NT2/D1 (cell line): ENCODE measurements at regions not wholly inside any gene's neighbourhood (a gene's known extent, or its start where the extent isn't known, plus 50 kb on each side); places are given as distances from the start of the nearest gene placed in this dataset.

Experiments
- DNase-seq: peaks from one replicate; pipeline ENCODE4 v3.0.0-alpha.2; 2011; ENCODE audit warnings: low read depth, low spot score
- H3K27me3 ChIP-seq: 2 replicates; pipeline ENCODE4 v1.6.0; 2011; ENCODE audit warnings: mild to moderate bottlenecking; ENCODE audit not compliant: insufficient read length, insufficient read depth
- H3K36me3 ChIP-seq: 2 replicates; pipeline ENCODE4 v1.6.1; 2011; ENCODE audit warnings: mild to moderate bottlenecking, low read length, mixed read lengths; ENCODE audit not compliant: insufficient read depth, insufficient read length
- H3K4me1 ChIP-seq: 2 replicates; pipeline ENCODE4 v1.5.1; 2011; ENCODE audit not compliant: insufficient read depth, insufficient read length
- H3K4me3 ChIP-seq: 2 replicates; pipeline ENCODE4 v1.5.1; 2011; ENCODE audit warnings: low read depth; ENCODE audit not compliant: insufficient read length
- H3K9ac ChIP-seq: 2 replicates; pipeline ENCODE4 v1.6.0; 2011; ENCODE audit warnings: low read depth; ENCODE audit not compliant: insufficient read length
- H3K9me3 ChIP-seq: 2 replicates; pipeline ENCODE4 v1.5.1; 2011; ENCODE audit warnings: mild to moderate bottlenecking, low read length; ENCODE audit not compliant: insufficient read depth
- SUZ12 ChIP-seq: IDR thresholded peaks from 2 replicates; pipeline ENCODE4 v1.6.1; 2011; ENCODE audit not compliant: insufficient read length, insufficient read depth; ENCODE audit errors: extremely low read depth
- YY1 ChIP-seq: IDR thresholded peaks from 2 replicates; pipeline ENCODE4 v1.6.1; 2011; ENCODE audit not compliant: insufficient read length, insufficient read depth
- ZNF274 ChIP-seq: IDR thresholded peaks from 2 replicates; pipeline ENCODE4 v1.6.1; 2011; ENCODE audit warnings: mild to moderate bottlenecking, low read depth, low read length

DNA sequence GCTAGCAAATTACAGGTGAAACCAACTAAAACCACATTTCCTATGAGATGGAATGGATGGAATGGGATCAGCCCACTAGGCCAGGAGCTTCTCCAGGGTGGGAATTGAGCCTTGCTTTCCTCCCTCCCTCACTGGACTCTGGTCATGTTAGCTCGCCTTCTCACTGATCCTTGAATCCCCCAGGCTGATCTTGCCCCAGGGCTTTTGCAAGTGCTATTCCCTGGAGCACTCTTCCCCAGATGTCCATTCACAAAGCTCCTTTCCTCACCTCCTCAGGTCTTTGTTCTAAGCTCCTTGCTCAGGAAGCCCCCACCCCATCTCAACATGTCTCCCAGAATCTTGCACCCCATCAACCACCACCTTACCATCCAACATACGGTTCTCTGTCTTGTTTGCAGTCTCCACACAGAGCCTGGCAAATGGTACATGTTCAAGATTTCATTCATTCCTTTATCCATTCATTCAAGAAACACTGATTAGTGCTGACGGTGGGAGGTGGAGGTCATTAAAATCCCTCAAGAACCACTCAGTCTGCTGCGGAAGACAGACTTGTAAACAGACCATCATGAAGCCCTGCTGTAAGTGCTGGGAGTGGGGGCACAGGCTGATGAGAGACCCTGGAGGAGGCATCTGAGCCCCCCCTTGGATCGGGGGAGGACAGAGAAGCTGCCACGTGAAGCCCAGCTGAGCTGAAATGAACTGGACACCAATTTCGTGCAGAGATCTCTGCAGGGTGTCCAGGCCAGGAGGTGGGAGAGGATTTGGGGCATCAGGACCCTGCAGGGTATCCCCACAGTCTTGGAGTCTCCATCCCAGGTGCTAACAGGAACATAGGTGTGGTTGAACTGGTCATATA is 141.7 kb downstream of the BARX1 start:
- no peak for DNase-seq
- H3K4me3 ChIP-seq: no peak overlapping the region
- H3K27me3 ChIP-seq: peaks cover 7% of the 10 kb centered on the region
- TF ChIP-seq YY1: no peak
- no peak overlapping the region for H3K9ac ChIP-seq
- peaks cover 37% of the 10 kb centered on the region for H3K4me1 ChIP-seq
- H3K9me3 ChIP-seq: no peaks in the 10 kb centered on the region
- no peaks in the 10 kb centered on the region for H3K36me3 ChIP-seq

DNA sequence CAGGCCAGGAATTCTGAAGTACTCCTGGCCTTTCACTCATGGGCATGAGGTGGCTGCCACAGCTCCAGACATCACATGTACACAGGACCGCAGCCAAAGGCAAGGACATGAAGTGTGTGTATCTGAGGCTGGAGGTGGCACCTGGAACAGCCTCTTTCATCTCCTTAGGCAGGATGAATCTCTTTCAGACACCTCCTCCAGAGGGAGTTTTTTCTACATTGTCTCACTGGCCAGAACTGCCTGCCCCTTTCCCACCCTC is 142.8 kb downstream of the BARX1 start:
- H3K4me3 ChIP-seq: no peak overlapping the region
- TF ChIP-seq YY1 (no peak), ZNF274 (no peak), SUZ12 (no peak)
- H3K4me1 ChIP-seq: peaks cover 38% of the 10 kb centered on the region
- DNase-seq: no peak
- no peaks in the 10 kb centered on the region for H3K36me3 ChIP-seq
- H3K27me3 ChIP-seq: no peaks in the 10 kb centered on the region
- no peak overlapping the region for H3K9ac ChIP-seq
- H3K9me3 ChIP-seq: no peaks in the 10 kb centered on the region

DNA sequence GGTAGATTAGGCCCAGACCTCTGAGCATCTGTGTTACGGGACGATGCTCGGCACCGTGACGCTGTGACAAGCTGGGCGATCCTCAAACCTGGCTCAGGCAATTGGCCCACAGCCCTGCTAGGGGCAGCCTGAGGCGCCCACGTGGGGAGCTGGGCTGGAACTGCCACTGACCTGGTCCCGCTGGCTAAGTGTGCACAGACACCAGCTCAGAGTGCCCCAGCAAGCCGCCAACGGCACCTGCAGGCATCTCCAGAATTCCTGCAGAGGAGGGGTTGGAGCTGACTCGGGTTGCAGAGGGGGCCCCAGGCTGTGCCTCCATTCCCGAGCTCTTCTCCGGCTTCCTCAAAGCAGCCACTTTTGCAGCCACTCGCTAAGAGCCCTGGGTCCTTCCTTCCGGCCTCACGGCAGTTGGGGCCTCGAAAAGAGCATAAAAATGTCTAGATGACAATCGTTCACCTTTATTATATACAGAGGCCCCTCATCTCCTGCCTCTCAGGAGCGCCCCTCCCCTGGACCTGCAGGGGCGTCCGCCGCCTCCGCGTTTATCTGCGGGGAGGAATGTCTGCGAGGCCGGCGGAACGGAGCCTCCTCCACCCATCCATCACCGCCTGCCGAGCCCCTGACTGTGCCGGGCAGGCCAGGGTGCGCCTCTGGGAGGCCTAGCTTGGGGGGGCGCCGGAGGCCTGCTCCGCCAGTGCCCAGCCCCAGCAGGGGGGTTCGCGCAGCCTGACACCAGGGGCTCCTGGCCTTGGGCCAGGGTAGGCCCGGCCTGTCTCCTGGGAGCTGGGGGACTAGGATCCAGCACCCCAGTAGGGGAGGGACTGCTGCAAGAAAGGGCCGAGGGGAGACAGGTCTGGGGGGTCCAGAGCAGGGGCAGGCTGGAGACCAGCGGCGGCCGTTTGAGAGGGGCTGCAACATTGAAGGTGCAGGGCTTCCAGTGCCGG is 144.9 kb downstream of the BARX1 start:
- Histone ChIP-seq H3K9ac (no peak overlapping the region), H3K4me1 (peaks cover 43% of the 10 kb centered on the region), H3K4me3 (no peak overlapping the region), H3K9me3 (no peaks in the 10 kb centered on the region), H3K36me3 (no peaks in the 10 kb centered on the region), H3K27me3 (no peaks in the 10 kb centered on the region)
- no peak for DNase-seq
- no peak for TF ChIP-seq YY1
- no peak for TF ChIP-seq ZNF274
- no peak for TF ChIP-seq SUZ12

DNA sequence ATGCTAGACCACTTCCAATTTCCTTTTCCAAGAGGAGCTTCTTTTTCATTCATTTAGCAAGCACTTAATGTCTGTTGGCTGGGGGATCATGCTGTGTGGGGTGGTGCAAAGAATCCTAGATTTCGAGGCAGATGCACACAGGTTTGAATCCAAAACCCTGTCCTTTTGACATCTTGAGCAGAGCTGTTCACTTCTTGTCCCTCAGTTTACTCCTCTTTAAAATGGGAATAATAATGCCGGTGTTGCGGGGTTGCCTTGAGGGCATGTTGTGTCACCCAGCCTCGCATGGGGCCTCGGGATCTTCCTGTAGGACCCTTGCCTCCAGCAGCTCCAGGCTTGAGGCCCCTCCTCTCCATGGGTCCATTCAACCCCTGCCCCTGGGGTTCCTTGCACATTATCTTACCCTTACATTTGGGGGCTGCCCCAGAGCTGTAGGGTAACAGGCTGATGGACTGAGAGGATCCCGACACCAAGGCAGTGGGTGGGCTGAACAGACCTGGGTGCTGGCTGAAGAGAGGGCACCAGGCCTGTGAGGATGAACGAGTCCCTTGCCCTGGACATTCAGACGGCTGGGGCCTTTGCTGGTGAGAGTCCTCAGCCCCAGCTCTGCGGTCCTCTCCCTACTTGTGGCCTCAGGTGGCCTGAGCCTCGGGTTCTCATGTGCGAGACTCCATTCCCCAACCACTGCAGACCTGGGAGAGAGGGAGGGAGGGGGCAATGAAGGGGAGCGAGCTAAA is 145.8 kb downstream of the BARX1 start:
- Histone ChIP-seq H3K36me3 (no peaks in the 10 kb centered on the region), H3K9me3 (no peaks in the 10 kb centered on the region), H3K4me3 (no peak overlapping the region), H3K9ac (no peak overlapping the region), H3K4me1 (peaks cover 35% of the 10 kb centered on the region), H3K27me3 (no peaks in the 10 kb centered on the region)
- TF ChIP-seq YY1: no peak
- no peak for TF ChIP-seq ZNF274
- no peak for TF ChIP-seq SUZ12
- no peak for DNase-seq

DNA sequence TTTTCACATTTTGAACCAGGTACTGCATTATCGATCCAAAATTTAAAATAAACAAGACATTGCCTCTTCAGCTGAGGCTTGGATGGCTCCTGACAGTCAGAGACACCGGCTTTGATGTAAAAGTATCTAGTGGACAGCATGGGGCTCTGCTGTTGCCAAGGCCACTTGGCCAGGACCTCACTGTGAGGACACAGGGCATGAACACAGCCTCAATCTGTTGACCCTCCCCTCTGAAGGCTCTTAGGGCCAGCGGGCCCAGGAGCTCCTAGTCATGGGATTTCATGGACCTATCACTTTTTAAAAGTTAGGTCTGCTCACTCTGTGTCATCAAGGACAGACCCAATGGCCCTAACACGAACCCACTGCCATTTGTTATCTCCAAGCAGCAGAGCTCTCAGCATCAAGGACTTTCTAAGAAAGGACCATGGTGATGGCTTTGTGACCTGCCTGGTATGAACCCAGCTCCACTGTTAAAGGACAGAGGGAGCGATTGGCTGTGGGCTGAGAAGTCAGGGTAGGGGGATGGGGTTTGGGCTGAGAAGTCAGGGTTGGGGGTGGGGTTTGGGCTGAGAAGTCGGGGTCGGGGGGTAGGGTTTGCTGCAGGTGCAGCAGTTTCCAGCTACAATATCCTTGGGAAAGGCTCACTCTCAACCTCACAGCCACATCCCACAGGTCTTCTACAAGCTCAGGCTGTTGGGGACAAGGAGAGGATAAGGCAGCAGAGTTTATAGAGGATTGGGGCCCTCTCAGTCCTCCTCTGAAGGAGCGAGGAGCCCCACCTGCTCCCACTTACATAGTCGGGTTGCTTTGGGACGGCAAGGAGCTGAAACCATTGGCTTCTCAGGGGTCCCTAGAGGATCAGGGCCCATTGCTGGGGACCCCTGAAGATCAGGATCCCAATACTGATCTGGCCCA is 146.8 kb downstream of the BARX1 start:
- Histone ChIP-seq H3K36me3 (no peaks in the 10 kb centered on the region), H3K4me3 (no peak overlapping the region), H3K4me1 (peaks cover 27% of the 10 kb centered on the region), H3K9ac (no peak overlapping the region), H3K27me3 (no peaks in the 10 kb centered on the region), H3K9me3 (no peaks in the 10 kb centered on the region)
- DNase-seq: no peak
- no peak for TF ChIP-seq YY1

DNA sequence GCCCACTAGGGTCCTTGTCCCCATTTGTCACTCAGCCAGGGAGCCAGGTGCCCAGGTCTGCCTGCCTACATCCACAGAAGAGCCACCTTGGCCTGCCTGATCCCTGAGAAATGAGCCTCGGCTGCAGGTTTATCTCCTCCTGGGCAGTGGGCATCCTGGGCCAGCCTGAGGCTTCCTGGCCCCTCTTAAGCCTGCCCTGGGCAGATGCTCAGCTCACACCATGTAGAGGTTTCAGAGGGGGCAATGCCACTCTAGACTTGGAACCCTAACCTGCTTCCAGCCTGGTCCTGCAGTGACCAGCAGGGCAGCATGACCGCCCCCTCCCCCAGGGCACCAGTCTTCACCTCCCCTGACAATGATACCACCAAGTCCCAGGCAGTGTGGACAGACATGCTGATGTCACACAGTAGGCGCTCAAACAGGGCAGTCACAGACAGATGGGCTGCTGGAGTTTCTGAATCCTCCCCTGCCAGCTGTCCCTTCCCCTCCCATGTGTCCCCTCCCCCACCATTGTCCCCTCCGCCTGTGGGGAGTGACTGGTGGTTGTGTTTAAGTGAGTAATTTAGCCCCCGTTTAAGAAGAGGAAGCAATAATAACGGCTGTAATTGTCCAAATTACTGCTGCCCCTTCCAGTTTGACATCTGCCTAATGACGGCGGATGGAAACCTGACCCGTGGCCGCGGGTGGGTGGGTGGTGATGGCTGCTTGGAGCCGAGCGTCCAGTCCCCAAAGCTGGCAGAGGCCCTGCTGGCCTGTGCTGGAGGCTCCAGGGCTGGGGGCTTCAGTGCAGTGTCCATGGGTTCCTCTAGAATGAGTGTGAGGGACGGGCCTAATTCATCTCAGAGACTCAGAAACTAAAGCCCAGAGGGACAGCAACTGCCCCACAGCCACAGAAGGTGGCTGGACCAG is 147.7 kb downstream of the BARX1 start:
- Histone ChIP-seq H3K4me1 (peaks cover 25% of the 10 kb centered on the region), H3K27me3 (no peaks in the 10 kb centered on the region), H3K4me3 (no peak overlapping the region), H3K9ac (peak overlapping the region; percentile 10), H3K9me3 (no peaks in the 10 kb centered on the region), H3K36me3 (no peaks in the 10 kb centered on the region)
- no peak for TF ChIP-seq SUZ12
- no peak for TF ChIP-seq ZNF274
- TF ChIP-seq YY1: no peak
- DNase-seq: no peak
